GM06990 (cell line): ENCODE measurements at regions not wholly inside any gene's neighbourhood (a gene's known extent, or its start where the extent isn't known, plus 50 kb on each side); places are given as distances from the start of the nearest gene placed in this dataset.

Experiments
- DNase-seq: peaks from one replicate; pipeline ENCODE4 v3.0.0-alpha.2; 2011; ENCODE audit not compliant: insufficient read length; ENCODE audit errors: extremely low read depth
- H3K27me3 ChIP-seq: replicated peaks from 2 replicates; pipeline ENCODE4 v1.6.0; 2011; ENCODE audit warnings: low read length; ENCODE audit not compliant: control insufficient read depth, insufficient read depth
- H3K36me3 ChIP-seq: 2 replicates; pipeline ENCODE4 v1.5.1; 2011; ENCODE audit warnings: low read length; ENCODE audit not compliant: control insufficient read depth, insufficient read depth
- H3K4me3 ChIP-seq: replicated peaks from 2 replicates; pipeline ENCODE4 v1.5.1; 2011; ENCODE audit warnings: low read depth, mild to moderate bottlenecking, control low read depth, low read length
- CTCF ChIP-seq: IDR thresholded peaks from 2 replicates; pipeline ENCODE4 v1.5.1; 2011; ENCODE audit warnings: low read length, control low read depth, mild to moderate bottlenecking, inconsistent platforms; ENCODE audit not compliant: insufficient read depth, poor library complexity, severe bottlenecking

- H3K36me3 ChIP-seq = no peaks in the 10 kb centered on the region
- TF ChIP-seq CTCF = no peak
- H3K4me3 ChIP-seq = no peak overlapping the region
- H3K27me3 ChIP-seq = no peaks in the 10 kb centered on the region
- no peak for DNase-seq
These were observed 307.2 kb downstream of the FBXO15 start for GRCh38 chr18:73840319-73840945.

GRCh38 chr18:73839441-73839840 lies 308.2 kb downstream of the FBXO15 start:
- TF ChIP-seq CTCF = no peak
- Histone ChIP-seq H3K36me3 (no peaks in the 10 kb centered on the region), H3K27me3 (no peaks in the 10 kb centered on the region), H3K4me3 (no peak overlapping the region)
- no peak for DNase-seq

GRCh38 chr18:73838107-73838506 lies 309.5 kb downstream of the FBXO15 start:
- Histone ChIP-seq H3K4me3 (no peak overlapping the region), H3K27me3 (no peaks in the 10 kb centered on the region), H3K36me3 (no peaks in the 10 kb centered on the region)
- no peak for TF ChIP-seq CTCF
- no peak for DNase-seq

- TF ChIP-seq CTCF = no peak
- Histone ChIP-seq H3K36me3 (no peaks in the 10 kb centered on the region), H3K4me3 (no peak overlapping the region), H3K27me3 (no peaks in the 10 kb centered on the region)
- DNase-seq = no peak
These were observed 311.8 kb downstream of the FBXO15 start for GRCh38 chr18:73835656-73836364.

- H3K36me3 ChIP-seq = no peaks in the 10 kb centered on the region
- H3K27me3 ChIP-seq = no peaks in the 10 kb centered on the region
- no peak for TF ChIP-seq CTCF
- no peak overlapping the region for H3K4me3 ChIP-seq
- DNase-seq = no peak
These were observed 312.6 kb downstream of the FBXO15 start for GRCh38 chr18:73835039-73835438.
